MCF 10A (cell line): ENCODE measurements at regions not wholly inside any gene's neighbourhood (a gene's known extent, or its start where the extent isn't known, plus 50 kb on each side); places are given as distances from the start of the nearest gene placed in this dataset.
"Not testable (repeated sequence)": the region's sequence is repeated elsewhere in the genome, so short reads cannot be mapped to it uniquely, and the experiment has no call there.

Experiments
- BruUV-seq: library from RNA; stranded (reverse); fragments of 400-500 nt; replicated peaks from 2 replicates; lab custom pipeline; 2021; lab: Mats Ljungman, UMichigan
- CTCF ChIA-PET: fragments of 300-600 bp; sonication (Branson Sonifier 250); formaldehyde crosslinking; extraction: SDS; loops from one replicate; lab custom pipeline; 2021; ENCODE audit warnings: antibody characterized with exemption, inconsistent platforms; lab: Yijun Ruan, JAX
- POLR2A ChIA-PET: fragments of 300-600, 350-650 bp; sonication (Branson Sonifier 250); formaldehyde crosslinking; extraction: SDS; loops from one replicate; lab custom pipeline; 2020; ENCODE audit warnings: antibody characterized with exemption, inconsistent platforms; lab: Yijun Ruan, JAX
- DNase-seq: peaks from one replicate; pipeline ENCODE4 v3.0.0-alpha.2; 2018; ENCODE audit not compliant: unreplicated experiment
- H3K27ac Mint-ChIP-seq: one replicate; pipeline ENCODE4 v1.8.0; 2022; ENCODE audit warnings: mild to moderate bottlenecking, low read depth, mixed read lengths; ENCODE audit not compliant: unreplicated experiment
- H3K27me3 Mint-ChIP-seq: one replicate; pipeline ENCODE4 v1.8.0; 2022; ENCODE audit warnings: mixed read lengths; ENCODE audit not compliant: insufficient read depth, unreplicated experiment
- H3K36me3 Mint-ChIP-seq: one replicate; pipeline ENCODE4 v1.8.0; 2022; ENCODE audit warnings: mild to moderate bottlenecking, moderate library complexity, mixed read lengths; ENCODE audit not compliant: insufficient read depth, unreplicated experiment
- H3K4me1 Mint-ChIP-seq: one replicate; pipeline ENCODE4 v1.8.0; 2022; ENCODE audit warnings: mixed read lengths; ENCODE audit not compliant: insufficient read depth, unreplicated experiment
- H3K4me3 Mint-ChIP-seq: one replicate; pipeline ENCODE4 v1.8.0; 2022; ENCODE audit warnings: mild to moderate bottlenecking, moderate library complexity, mixed read lengths; ENCODE audit not compliant: unreplicated experiment
- H3K9me3 Mint-ChIP-seq: one replicate; pipeline ENCODE4 v1.8.0; 2022; ENCODE audit warnings: mixed read lengths; ENCODE audit not compliant: unreplicated experiment
- CTCF ChIP-seq: fragments of 200-600 bp; IDR thresholded peaks from one replicate; pipeline ENCODE4 v1.8.0; 2022; ENCODE audit warnings: antibody characterized with exemption, mild to moderate bottlenecking; ENCODE audit not compliant: unreplicated experiment
- intact Hi-C: fragments of 100-400 bp; cut with micrococcal nuclease; formaldehyde crosslinking; loops from 2 replicates; pipeline ENCODE4 v1.14.1; 2022

GRCh38 chr2:190592831-190593230, 56.1 kb upstream of the NAB1 start:
- H3K27me3 Mint-ChIP-seq = no peaks in the 10 kb centered on the region
- H3K36me3 Mint-ChIP-seq = no peaks in the 10 kb centered on the region
- H3K4me3 Mint-ChIP-seq = no peak overlapping the region

GRCh38 chr2:190595879-190596278, 53.0 kb upstream of the NAB1 start:
- H3K36me3 Mint-ChIP-seq, intact Hi-C loops, BruUV-seq, DNase-seq, H3K27me3 Mint-ChIP-seq, H3K9me3 Mint-ChIP-seq, H3K4me3 Mint-ChIP-seq: not testable (repeated sequence)
- ChIA-PET POLR2A (interaction anchor here (1.5 to 7.5 kb wide), 3 partner anchors 11 to 52 kb away, joined by 3 to 96 read pairs (median 22); no protein-coding TSS in a partner anchor), CTCF (interaction anchor here (1.1 kb wide), 1 partner anchor 21 kb away, joined by 4 read pairs; no protein-coding TSS in a partner anchor)
- Mint-ChIP-seq H3K27ac (peak overlapping the region; percentile 82), H3K4me1 (peaks cover 33% of the 10 kb centered on the region)

More at GRCh38 chr2:190592831-190593230, 56.1 kb upstream of the NAB1 start:
- no peak for TF ChIP-seq CTCF
- POLR2A ChIA-PET = interaction anchor here (0.6 to 7.5 kb wide), 4 partner anchors 9 to 631 kb away, joined by 3 to 96 read pairs (median 3); no protein-coding TSS in a partner anchor
- no TSS peak for BruUV-seq
- H3K9me3 Mint-ChIP-seq = no peaks in the 10 kb centered on the region
- intact Hi-C loops = no loop called here
- CTCF ChIA-PET = interaction anchor here (1.0 kb wide), 1 partner anchor 13 kb away, joined by 3 read pairs; no protein-coding TSS in a partner anchor
- no peak overlapping the region for H3K27ac Mint-ChIP-seq
- peaks cover 15% of the 10 kb centered on the region for H3K4me1 Mint-ChIP-seq
- no peak for DNase-seq

- peak overlapping the region; percentile 82 for H3K27ac Mint-ChIP-seq
- BruUV-seq = no TSS peak
- POLR2A ChIA-PET = interaction anchor here (0.6 to 7.5 kb wide), 18 partner anchors 10 to 84 kb away, joined by 3 to 96 read pairs (median 4); no protein-coding TSS in a partner anchor
- no peaks in the 10 kb centered on the region for H3K27me3 Mint-ChIP-seq
- no peak for DNase-seq
- intact Hi-C loops = no loop called here
- no peaks in the 10 kb centered on the region for H3K9me3 Mint-ChIP-seq
- H3K4me1 Mint-ChIP-seq = peaks cover 37% of the 10 kb centered on the region
- TF ChIP-seq CTCF = no peak
- CTCF ChIA-PET = interaction anchor here (0.6 to 1.1 kb wide), 4 partner anchors 22 to 242 kb away, joined by 3 to 4 read pairs (median 4); no protein-coding TSS in a partner anchor
- H3K4me3 Mint-ChIP-seq = peak overlapping the region; percentile 27
- peaks cover 5% of the 10 kb centered on the region for H3K36me3 Mint-ChIP-seq
These were observed 51.9 kb upstream of the NAB1 start for GRCh38 chr2:190596993-190597392.

GRCh38 chr2:190598621-190599020, 50.3 kb upstream of the NAB1 start:
- no peak overlapping the region for H3K4me3 Mint-ChIP-seq
- ChIA-PET CTCF (no interaction called here), POLR2A (interaction anchor here (0.8 to 1.8 kb wide), 12 partner anchors 10 to 66 kb away, joined by 3 to 12 read pairs (median 6); partner anchors contain the start of gene NEMP2)
- no peaks in the 10 kb centered on the region for H3K27me3 Mint-ChIP-seq
- no peaks in the 10 kb centered on the region for H3K9me3 Mint-ChIP-seq
- intact Hi-C loops = no loop called here
- DNase-seq = no peak
- no peak overlapping the region for H3K27ac Mint-ChIP-seq
- H3K4me1 Mint-ChIP-seq = peaks cover 51% of the 10 kb centered on the region
- BruUV-seq = no TSS peak
- peaks cover 5% of the 10 kb centered on the region for H3K36me3 Mint-ChIP-seq
- TF ChIP-seq CTCF = no peak
